ENCODE measurements at regions not wholly inside any gene's neighbourhood (a gene's known extent, or its start where the extent isn't known, plus 50 kb on each side); places are given as distances from the start of the nearest gene placed in this dataset.

- DNase-seq = no peak
Measured at GRCh38 chr12:34526946-34527345, 504.6 kb downstream of the ALG10 start.

DNA sequence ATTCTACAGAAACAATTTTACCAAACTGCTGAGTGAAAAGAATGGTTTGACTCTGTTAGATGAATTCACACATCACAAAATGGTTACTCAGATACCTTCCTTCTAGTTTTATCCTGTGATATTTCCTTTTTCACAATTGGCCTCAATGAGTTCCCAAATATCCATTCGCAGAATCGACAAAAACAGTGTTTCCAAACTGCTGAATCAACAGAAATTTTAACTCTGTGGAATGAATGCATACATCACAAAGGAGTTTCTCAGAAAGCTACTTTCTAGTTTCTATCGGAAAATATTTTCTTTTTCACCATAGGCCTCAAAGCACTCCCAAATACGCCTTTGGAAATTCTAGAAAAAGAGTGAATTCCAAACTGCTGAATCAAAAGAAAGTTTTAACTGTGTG lies 525.0 kb downstream of the ALG10 start:
- no peak for DNase-seq

DNA sequence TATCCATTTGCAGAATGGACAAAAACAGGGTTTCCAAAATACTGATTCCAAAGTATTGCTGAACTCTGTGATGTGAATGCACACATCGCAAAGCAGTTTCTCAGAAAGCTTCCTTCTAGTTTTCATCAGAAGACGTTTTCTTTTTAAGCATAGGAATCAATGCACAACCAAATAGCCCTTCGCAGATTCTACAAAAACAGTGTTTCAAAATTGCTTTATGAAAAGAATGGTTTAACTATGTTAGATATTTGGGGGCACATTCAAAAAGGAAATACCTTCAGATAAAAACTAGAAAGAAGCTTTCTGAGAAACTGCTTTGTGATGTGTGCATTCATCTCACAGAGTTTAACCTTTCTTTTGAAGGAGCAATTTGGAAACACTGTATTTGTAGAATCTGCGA lies 569.7 kb downstream of the ALG10 start:
- DNase-seq = no peak

GRCh38 chr12:34595749-34596733 lies 573.7 kb downstream of the ALG10 start:
- DNase-seq = no peak

DNA sequence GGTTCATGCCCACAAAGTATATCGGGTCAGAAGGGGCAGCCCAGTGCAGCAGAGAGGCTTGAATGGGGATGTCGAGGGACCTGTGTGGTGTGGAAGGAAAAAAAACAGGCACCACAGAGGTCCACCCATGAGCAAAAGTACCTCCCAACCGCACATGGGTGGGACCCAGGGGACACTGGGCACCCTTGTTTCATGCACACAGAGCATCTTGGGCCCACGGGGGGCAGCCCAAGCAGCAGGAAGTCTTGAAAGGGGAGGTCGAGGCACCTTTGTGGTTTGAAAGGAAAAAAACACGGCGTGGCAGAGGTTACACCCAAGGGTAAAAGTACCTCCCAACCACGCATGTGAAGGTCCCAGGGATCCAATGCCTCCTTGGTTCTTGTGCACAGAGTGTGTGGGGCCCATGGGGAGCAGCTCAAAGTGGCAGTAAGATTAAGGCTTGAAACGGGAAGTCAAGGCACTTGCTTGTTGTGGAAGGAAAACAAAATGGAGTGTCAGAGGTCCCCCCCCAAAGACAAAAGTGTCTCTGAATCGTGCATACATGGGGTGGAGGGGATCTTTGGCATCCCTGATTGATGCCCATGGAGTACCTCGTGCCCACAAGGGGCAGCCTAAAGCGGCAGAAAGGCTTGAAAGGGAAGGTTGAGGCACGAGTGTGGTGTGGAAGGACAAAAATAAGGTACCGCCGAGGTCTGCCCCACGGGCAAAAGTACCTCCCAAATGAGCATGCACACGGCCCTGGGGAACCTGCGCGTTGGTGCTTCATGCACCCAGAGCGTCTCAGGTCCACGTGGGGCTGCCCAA lies 575.5 kb downstream of the ALG10 start:
- no peak for DNase-seq

DNA sequence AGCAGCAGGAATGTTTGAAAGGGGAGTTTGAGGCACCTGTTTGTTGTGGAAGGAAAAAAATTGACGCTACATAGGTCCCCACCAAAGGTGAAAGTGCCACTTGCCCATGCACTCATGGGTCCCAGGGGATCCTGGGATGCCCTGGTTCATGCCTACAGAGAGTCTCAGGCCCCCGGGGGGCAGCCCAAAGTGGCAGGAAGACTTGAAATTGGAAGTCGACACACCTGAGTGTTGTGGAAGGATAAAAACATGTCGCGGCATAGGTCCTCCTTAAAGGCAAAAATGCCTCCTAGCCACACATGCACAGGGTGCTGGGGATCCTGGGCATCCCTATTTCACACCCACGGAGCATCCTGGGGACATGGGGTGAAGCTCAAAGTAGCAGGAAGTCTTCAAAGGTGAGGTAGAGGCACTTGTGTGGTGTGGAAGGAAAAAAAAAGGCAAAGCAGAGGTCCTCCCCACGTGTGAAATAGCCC lies 576.1 kb downstream of the ALG10 start:
- DNase-seq = no peak

- DNase-seq = no peak
Measured at GRCh38 chr12:34598851-34599529, 576.7 kb downstream of the ALG10 start.

DNA sequence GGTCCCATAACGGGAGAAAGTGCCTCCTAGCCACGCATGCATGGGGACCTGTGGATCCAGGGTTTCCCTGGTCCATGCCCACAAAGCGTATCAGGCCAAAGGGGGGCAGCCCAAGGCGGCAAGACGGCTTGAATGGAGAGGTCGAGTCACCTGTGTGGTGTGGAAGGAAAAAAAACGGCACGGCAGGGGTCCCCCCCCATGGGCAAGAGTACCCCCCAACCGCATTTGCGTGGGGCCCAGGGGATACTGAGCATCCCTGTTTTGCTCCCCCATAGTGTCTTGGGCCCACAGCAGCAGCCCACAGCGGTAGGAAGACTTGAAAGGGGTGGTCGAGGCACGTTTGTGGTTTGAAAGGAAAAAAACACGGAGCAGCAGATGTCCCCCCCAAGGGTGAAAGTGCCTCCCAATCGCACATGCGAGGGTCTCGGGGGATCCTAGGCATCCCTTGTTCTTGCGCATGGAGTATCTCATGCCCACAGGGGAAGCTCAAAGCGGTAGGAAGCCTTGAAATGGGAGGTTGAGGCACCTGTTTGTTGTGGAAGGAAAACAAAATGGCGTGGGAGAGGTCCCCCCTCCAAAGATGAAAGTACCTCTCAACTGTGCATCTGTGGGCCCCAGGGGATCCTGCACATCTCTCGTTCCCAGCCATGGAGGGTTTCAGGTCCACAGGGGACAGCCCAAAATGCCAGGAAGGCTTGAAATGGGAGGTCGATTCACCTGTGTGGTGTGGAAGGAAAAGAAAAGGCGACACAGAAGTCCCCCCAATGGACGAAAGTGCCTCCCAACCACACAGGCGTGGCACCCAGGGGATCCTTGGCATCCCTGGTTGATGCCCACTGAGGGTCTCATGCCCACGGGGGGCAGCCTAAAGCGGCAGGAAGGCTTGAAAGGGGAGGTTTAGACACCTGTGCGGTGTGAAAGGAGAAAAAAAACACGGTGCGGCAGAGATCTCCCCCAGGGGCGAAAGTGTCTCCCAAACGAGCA lies 577.5 kb downstream of the ALG10 start:
- DNase-seq = no peak

- DNase-seq = no peak
Measured at GRCh38 chr12:34600592-34601462, 578.5 kb downstream of the ALG10 start.

DNA sequence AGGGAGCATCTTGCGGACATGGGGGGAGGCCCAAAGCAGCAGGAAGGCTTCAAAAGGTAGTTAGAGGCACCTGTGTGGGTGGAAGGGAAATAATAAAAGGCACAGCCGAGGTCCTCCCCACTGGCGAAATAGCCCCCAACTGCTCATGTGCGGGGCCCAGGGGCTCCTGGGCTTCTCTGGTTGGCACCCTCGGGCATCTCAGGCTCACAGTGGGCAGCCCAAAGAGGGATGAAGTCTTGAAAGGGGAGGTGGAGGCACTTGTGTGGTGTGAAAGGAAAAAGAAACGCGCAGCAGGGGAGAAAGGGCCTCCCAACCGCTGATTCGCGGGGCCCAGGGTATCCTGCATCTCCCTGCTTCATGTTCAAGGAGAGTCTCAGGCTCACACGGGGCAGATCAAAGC lies 579.4 kb downstream of the ALG10 start:
- DNase-seq = no peak

DNA sequence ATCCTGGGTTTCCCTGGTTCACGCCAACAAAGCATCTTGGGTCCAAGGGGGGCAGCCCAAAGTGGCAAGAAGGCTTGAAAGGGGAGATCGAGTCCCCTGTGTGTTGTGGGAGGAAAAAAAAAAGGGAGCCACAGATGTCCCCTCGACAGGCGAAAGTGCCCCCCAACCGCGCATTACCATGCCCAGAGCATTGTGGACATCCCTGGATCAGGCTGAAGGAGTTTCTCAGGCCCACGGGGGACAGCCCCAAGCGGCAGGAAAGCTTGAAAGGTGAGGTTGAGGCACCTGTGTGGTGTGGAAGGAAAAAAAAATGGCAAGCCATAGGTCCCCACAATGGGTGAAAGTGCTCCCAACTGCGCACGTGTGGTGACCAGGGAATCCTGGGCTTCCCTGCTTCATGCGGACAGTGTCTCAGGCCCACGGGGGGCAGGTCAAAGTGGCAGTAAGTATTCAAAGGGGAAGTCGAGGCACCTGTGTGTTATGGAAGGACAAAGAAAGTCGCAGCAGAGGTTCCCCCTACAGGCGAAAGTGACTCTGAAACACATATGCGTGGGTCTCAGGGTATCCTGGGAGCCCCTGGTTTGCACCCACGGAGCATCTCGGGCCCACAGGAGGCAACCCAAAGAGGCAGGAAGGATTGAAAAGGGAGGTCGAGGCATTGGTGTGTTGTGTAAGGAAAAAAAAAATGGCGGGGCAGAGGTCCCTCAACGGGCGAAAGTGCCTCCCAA lies 580.1 kb downstream of the ALG10 start:
- no peak for DNase-seq

DNA sequence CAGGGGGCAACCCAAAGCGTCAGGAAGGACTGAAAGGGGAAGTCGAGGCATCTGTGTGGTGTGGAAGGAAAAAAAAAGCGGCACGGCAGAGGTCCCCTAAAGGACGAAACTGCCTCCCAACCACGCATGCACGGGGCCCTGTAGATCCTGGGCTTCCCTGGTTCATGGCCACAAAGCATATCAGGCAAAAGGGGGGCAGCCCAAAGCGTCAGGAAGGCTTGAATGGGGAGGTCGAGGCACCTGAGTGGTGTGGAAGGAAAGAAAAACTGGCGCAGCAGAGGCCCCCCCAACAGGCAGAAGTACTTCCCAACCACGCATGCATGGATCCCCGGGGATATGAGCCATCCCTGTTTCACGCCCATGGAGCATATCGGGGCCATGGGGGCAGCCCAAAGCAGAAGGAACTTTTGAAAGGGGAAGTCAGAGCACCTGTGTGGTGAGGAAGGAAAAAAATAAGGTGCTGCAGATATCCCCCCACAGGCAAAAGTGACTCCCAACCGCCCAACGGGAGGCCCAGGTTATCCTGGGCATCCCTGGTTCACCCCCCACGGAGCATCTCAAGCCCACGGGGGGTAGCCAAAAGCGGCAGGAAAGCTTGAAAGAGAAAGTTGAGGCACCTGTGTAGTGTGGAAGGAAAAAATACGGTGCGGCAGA lies 581.2 kb downstream of the ALG10 start:
- DNase-seq = no peak

GRCh38 chr12:34604227-34604626 lies 581.9 kb downstream of the ALG10 start:
- DNase-seq = no peak

DNA sequence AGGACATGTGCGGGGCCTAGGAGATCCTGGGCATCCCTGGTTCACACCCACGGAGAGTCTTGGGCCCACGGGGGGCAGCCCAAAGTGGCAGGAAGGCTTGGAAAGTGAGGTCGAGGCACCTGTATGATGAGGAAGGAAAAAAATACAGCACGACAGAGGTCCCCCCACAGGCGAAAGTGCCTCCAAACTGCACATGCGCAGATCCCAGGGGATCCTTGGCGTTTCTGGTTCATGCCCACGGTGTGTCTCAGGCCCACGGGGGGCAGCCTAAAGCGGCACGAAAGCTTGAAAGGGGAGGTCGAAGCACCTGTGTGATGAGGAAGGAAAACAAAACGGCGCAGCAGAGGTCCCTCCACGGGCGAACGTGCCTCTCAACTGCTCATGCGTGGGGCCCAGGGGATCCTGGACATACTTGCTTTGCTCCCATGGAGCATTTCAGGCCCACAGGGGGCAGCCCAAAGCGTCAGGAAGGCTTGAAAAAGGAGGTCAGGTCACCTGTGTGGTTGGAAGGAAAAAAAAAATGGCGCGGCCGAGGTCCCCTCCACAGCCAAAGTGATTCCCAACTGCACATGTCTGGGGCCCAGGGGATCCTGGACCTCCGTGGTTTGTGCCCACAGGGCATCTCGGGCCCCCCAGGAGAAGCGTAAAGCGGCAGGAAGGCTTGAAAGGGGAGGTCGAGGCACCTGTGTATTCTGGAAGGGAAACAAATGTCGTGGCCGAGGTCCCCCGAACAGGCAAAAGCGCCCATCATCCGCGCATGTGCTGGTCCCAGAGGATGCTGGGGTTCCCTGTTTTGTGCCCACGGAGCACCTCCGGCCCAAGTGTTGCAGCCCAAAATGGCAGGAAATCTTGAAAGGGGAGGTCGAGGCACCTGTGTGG lies 582.6 kb downstream of the ALG10 start:
- DNase-seq = no peak

GRCh38 chr12:34605510-34605887 lies 583.2 kb downstream of the ALG10 start:
- no peak for DNase-seq

GRCh38 chr12:34605955-34606748 lies 583.9 kb downstream of the ALG10 start:
- no peak for DNase-seq

GRCh38 chr12:34606749-34607519 lies 584.6 kb downstream of the ALG10 start:
- DNase-seq = no peak

Data from NCI-H1105 (cell line).